GM19043 (cell line): ENCODE measurements at regions not wholly inside any gene's neighbourhood (a gene's known extent, or its start where the extent isn't known, plus 50 kb on each side); places are given as distances from the start of the nearest gene placed in this dataset.

ENCODE experiments used
- ATAC-seq: cut with Tn5 transposase; IDR thresholded peaks from one replicate; pipeline ENCODE4 v1.9.1; 2021; ENCODE audit warnings: low read depth; ENCODE audit not compliant: unreplicated experiment

DNA sequence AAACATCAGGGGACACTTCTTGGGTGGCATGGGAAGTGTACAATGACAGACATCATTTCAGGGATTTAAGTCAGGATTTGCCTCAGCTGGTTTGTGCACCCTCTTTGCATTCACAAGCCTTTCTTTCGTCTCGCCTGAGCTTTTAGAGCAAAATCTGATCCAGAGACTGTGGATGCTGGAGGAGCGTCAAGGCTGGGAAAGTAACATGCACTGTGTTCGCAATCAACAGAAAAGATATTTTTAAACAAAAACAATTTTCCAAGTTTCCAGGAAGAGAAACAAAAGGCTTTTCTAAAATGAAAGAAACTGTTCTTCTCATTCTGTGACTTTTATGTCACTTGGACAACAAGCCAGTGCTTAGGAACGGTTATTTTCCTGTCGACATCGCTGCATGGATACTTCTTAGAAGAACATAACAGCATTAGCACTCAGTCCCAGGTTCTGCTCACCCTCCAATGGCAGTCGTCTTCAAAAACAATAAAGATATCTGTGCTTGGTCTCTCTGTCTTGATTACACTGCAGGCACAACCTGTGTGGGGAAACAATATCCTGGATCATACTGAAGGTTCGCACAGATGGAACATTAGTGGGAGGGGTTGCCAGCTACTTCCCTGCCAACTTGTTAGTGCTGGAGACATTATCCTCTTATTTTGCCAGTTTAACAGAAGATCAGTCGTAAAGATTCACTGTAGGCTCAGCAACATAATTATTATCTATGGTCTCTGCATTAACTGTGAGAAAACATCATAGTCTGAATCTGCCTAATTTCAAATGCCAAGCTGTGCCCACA lies 403.3 kb upstream of the ATP2B1 start:
- no peak for ATAC-seq

- no peak for ATAC-seq
Observed at GRCh38 chr12:90106568-90106967, 397.9 kb upstream of the ATP2B1 start.

- peak; percentile 58 for ATAC-seq
Observed at GRCh38 chr12:90102957-90103652, 394.5 kb upstream of the ATP2B1 start.

DNA sequence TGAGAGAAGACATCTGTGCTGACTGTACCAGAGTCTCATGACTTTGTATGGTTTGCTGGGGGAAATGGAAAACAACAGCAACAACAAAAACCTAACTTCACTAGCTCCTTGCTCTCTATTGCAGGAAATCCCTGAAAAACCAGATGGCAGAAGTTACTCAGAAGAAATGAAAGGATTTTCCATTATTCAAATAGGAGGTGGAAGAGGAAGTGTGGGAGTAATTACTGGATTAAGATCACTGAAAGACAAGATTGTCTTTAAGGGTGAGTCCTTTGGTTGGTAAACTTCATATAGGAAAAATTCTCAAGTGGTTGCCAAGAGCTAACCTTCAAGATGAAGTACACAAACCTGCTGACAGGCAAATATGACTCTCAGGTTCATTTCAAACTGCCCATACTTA lies 391.9 kb upstream of the ATP2B1 start:
- no peak for ATAC-seq

DNA sequence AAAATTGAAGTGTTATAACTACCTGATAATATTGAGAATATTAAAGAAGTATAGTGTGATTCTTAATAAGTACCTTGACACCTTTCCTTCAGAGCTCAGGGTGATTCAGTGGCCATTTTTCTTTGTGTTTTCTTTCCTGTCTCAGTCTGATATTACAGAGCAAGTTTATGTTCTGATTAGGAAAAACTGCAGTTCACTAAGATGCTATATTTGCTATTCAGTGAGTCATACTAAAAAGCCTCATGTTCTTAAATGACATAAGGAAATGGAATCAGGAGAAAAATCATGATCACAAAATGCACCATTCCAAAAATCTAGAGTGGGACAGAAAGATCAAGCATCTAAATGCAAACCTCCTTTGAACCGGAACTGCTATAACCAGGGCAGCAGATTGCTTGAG lies 390.6 kb upstream of the ATP2B1 start:
- no peak for ATAC-seq

- no peak for ATAC-seq
Observed at GRCh38 chr12:90098132-90098779, 389.6 kb upstream of the ATP2B1 start.

GRCh38 chr12:90091809-90092208 lies 383.2 kb upstream of the ATP2B1 start:
- no peak for ATAC-seq

- no peak for ATAC-seq
Observed at GRCh38 chr12:90090929-90091651, 382.5 kb upstream of the ATP2B1 start.

GRCh38 chr12:90086281-90086680 lies 377.6 kb upstream of the ATP2B1 start:
- ATAC-seq, result no peak

GRCh38 chr12:90085494-90086274 lies 377.0 kb upstream of the ATP2B1 start:
- no peak for ATAC-seq

- ATAC-seq, result no peak
Observed at GRCh38 chr12:90084018-90084417, 375.4 kb upstream of the ATP2B1 start.

DNA sequence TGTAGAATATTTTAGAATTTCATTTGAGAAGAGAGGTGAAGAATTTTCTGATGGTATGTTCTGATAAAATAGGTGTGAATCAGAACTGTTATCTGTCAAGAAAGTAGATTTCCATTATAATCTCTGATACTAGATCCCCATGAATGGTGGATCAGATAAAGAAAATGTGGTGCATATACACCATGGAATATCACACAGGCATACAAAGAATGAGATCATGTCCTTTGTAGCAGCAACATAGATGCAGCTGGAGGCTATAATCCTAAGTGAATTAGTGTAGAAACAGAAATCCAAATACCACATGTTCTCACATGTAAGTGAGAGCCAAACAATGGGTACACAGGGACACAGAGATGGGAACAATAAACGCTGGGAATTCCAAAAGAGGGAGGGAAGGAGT lies 372.0 kb upstream of the ATP2B1 start:
- ATAC-seq, result no peak

DNA sequence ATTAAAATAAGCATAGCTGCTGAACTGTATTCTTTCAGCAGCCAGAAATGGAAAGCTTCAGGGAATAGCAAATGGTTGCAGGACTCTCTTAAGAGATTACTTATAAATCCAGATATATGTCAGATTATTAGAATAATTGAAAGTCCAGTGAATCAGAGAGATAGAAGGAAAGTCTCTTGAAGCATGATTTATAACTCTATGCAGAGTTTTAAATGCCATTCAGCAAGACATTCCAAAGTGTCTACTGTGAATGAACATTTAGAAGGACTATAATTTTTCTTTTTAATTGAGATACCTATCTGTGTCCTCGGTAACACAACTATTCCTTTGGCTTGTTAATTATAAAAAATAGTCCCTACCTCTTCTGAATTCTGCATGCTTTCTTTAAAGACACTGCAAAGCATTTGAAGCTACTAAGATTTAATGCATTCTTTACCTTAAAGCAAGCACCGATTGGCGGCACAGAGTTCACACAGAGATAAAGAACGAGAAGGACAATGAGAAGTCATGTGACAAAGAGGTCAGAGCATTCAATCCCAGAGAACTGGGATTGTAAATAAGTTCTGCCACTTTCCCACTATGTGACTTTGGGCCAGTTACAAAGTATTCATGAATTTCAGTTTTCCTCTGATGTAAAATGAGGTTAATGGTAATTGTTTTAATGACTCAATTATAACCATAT lies 371.0 kb upstream of the ATP2B1 start:
- no peak for ATAC-seq

DNA sequence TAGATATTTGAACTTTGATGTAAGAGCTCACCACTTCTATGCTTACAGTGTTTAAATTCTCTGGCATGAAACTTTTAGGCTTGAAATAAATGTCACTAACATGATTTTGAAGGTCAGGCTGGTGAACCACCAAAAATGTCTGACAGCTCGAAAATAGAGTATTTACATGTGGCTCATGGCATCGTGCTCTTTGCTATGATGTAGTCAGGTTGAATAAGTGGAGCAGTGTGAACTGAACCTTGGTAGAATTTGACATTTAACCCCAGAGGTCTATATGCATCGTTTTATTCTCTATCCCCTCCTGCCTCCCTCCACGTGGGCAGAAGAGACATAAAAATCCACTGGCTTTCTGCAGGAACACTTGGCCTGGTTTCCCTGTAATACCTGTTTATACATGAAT lies 369.7 kb upstream of the ATP2B1 start:
- no peak for ATAC-seq

- no peak for ATAC-seq
Observed at GRCh38 chr12:90077756-90078155, 369.1 kb upstream of the ATP2B1 start.

GRCh38 chr12:90076851-90077319 lies 368.2 kb upstream of the ATP2B1 start:
- ATAC-seq, result no peak

DNA sequence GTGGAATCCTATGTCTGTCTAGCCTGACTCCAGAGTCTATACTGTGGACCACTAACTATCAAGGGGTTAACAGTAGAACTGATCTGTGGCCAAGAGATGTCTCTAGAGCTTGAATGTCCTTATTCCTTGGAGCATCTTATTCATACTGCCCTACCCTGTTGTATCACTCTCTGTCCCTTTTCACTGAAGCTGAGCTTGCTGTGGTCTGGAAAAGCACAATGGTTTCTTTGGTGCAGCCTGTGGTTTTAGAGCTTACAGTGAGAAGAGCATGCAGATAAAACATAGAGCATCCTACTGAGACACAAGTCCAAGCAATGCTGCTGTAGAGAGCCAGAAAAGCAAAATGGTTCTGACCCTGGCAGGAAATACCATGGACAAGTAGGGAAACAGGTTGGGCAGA lies 367.0 kb upstream of the ATP2B1 start:
- no peak for ATAC-seq

DNA sequence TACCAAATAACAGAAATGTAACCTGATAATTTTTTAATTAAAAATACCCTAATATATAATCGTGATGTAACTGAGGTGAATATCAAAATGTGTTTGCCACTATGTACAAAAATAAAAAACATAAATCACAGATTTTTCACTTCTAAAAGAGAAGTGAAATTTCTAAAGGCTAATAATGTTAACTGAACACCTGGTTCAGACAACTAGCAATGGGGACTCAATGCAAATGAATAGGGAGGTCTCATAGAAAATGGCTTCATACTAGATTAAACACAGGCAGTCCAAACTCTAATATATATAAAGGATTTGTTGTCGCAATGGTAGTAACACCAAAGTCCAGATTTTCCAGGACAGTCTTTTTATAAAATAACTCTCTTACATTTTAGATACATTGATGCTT lies 365.4 kb upstream of the ATP2B1 start:
- peak; percentile 50 for ATAC-seq

- no peak for ATAC-seq
Observed at GRCh38 chr12:90071996-90072395, 363.4 kb upstream of the ATP2B1 start.

DNA sequence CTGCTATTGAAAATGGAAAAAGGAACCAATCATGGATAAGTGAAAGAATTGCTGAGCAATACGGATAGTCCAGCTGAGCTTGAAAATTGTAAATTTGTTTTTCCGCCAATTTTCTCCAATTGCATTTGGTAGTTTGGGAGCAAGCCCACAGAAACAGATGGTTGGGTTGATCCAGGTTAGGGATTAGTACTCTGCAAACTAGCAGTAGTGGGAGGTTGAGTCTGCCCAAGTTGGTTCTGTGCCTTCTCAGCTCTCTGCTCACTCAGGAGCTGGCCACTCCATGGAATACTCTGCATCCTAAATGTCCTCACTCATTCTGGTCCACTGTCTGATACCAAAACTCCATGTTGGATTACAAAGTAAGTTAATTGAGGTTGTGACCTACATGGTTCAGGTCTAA lies 361.1 kb upstream of the ATP2B1 start:
- no peak for ATAC-seq
